H54 (cell line): ENCODE measurements at regions not wholly inside any gene's neighbourhood (a gene's known extent, or its start where the extent isn't known, plus 50 kb on each side); places are given as distances from the start of the nearest gene placed in this dataset.
A peak's percentile ranks its signal among the peaks of the same experiment; 100 is the strongest.
"Not testable (repeated sequence)": the region's sequence is repeated elsewhere in the genome, so short reads cannot be mapped to it uniquely, and the experiment has no call there.

Experiments used
- DNase-seq: peaks from one replicate; pipeline ENCODE4 v3.0.0; 2011; ENCODE audit warnings: low spot score, mixed read lengths; ENCODE audit not compliant: insufficient read length
- FAIRE-seq: peaks from 3 replicates; lab custom pipeline; 2011; peaks lifted over from hg19 to GRCh38; lab: Jason Lieb, UNC
- POLR2A ChIP-seq: IDR thresholded peaks from 2 replicates; pipeline ENCODE4 v1.6.1; 2011; ENCODE audit warnings: low read depth, mild to moderate bottlenecking, low read length

DNA sequence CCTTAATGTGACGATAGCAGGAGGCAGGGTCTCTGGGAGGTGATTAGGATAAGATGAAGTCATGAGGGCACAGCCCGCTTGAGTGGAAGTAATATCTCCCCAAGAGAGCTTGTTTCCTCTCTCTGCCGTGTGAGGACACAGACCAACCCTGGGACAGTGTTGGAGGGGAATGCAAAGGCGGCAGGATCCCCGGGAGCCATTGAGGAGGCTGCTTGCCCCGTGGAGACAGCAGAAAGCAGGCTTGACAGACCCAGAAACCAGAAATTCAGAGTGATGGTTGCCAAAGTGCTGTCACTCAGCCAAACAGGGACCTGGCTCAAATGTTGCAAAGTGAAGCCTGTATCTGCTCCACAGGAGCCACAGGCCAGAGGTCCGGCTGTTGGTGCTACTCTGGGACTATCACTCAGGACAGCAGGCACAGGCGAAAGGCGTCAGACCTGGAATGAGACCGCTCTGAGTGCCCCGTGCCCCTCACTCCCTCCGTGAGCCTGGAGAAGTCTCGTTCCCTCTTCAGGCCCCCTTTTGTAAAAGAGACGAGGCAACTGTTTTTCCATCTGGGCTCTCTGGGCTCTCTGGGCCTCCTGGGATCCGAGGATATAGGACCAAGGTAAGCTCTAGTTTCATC, 96.6 kb upstream of the VANGL1 start:
- FAIRE-seq = no peak
- TF ChIP-seq POLR2A = no peak
- DNase-seq = no peak

DNA sequence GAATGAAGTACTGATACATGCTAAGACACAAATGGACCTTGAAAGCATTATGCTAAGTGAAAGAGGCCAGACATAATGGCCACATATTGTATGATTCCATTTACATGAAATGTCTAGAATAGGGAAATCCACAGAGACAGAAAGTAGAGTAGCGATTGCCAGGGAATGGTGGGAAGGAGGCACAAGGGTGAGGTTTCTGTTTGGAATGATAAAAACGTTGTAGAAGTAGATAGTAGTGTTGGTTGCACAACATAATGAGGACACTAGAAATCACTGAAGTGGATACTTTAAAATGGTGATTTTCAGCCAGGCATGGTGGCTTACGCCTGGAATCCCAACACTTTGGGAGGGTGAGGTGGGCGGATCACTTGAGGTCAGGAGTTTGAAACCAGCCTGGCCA, 97.6 kb upstream of the VANGL1 start:
- DNase-seq (no peak), FAIRE-seq (no peak)
- no peak for TF ChIP-seq POLR2A

DNA sequence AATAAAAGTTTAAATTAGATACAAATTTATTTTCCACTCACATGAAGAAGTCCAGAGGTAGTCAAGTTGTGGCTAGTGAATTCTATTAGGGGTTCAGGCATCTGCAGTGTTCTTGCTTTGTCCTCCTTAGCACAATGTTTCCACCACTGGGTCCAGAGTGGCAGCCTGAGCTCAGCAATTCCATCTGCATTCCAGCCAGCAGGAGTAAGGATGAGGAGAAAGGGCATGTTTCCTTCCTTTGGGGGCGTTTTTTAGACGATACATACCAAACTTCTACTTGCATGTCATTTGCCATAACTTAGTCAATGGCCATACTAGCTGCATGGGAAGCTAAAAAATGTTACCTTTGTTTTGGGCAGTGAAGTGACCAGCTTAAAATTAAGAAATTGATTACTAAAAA, 98.5 kb upstream of the VANGL1 start:
- TF ChIP-seq POLR2A = no peak

DNA sequence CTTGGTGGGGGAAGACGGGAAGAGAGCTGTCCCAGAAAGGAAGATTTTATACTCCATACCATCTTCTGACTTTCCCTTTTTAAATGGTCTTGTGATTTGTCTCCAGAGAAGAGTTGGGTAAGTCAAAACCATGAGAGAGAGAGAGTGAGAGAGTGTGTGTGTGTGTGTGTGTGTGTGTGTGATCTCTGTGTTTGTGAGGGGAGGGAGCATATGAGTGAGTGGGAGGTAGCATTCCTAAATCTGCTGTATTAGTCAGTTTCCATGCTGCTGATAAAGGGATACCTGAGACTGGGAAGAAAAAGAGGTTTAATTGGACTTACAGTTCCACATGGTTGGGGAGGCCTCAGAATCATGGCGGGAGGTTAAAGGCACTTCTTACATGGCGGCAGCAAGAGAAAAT, 102.0 kb upstream of the VANGL1 start:
- FAIRE-seq = no peak
- TF ChIP-seq POLR2A = no peak

More for the DNA sequence above, 98.5 kb upstream of the VANGL1 start:
- FAIRE-seq = no peak
- no peak for DNase-seq

DNA sequence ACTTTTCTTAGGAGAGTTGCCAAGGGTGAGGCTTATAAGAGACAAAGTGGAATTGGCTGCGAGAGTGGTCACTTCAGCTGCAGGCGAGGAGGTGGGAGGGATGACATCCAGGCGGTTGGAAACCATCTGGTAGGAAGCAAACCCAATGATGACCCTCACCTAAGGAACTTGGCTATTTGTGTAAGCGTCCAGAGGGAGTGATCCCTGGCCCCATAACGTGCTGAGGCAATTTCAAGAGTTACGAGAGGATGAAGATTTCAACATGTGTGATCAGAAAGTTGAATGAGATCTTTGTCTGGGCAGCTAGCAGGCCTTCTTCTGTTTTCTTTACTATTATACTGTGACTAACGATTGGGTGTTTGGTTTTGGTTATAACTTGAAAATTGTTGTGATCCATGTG, 102.7 kb upstream of the VANGL1 start:
- TF ChIP-seq POLR2A = no peak
- DNase-seq = no peak
- FAIRE-seq = no peak

More for the DNA sequence above, 102.0 kb upstream of the VANGL1 start:
- DNase-seq = no peak

DNA sequence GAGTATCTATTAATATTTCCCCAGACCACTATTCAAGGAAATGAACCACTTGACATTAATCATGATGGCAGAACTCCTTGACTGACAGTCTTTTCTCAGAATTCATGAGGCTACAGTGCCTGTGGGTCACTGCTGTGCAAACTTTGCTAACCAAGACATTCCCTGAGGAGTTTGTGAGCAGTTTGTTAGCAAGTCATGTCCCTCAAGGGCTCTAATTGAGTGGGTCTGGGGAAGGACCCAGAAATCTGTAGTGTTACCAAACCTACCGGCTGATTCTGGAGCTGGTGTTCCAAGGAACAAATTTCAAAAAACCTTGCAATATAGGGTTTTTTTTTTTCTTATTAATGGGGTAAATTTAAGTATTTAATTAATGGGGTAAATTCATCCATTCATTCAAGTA, 103.2 kb upstream of the VANGL1 start:
- DNase-seq (no peak), FAIRE-seq (no peak)
- TF ChIP-seq POLR2A = no peak

DNA sequence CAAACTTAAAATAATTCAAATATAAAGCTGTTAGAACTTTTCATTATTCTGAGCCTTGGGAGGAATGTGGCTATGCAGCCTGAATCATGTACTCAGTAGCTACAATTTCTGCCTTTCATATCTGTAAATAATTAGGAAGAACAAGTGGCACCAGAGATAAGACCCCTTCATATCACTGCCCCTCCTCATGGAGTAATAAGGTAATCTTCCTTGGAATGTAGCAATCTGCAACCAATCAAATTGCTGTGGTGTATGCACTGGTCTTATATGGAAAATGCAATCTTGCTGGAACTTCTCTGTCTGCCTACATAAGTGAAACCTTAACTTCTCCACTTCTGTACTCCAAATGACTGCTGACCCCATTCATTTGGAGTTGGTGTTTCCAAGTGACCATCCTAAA, 104.4 kb upstream of the VANGL1 start:
- DNase-seq (no peak), FAIRE-seq (no peak)
- no peak for TF ChIP-seq POLR2A

DNA sequence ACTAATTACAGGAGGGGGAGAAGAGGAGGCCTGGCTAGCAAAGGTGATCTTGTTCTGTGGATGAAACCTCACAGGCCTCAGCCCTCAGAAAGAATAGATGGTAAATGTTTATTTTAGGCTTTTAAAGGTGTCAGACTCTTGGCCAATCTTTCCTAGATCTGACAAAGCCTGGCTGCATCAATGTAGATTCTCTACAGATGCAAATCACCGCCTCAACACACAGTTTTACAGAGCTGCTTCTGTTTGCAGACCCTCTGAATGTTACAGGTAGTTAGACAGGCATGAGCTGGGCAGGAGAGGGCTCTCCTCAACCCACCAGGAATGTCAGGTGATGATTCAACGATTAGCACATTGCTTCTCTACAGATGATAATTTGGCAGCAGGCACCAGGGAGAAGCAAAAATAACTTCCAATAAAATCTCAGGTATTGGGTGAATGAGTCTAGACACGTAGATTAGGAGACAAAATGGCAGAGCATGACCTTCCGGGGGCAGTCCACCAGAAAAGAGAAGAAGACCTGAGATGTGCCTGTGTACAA, 105.4 kb upstream of the VANGL1 start:
- DNase-seq (no peak), FAIRE-seq (no peak)
- TF ChIP-seq POLR2A = no peak

DNA sequence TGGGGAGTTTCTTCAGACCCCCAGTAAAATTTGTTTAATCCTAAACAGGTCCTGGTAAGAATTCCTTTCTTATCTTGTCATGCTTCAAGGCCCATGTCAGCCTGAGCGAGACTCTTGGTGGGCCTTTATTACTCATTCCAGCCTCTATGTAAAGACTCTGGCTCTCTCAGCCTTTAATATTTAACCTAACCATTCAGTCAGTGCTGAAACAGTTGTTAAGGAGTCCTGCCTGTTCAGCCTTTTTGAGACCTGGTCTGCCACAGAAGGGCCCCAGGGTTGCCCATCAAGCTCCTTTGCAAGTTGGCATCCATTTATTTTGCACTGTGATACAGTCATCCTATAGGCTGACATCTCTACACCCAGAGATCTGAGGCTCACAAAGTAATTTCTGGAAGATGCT, 107.7 kb upstream of the VANGL1 start:
- TF ChIP-seq POLR2A = no peak
- DNase-seq (no peak), FAIRE-seq (no peak)

DNA sequence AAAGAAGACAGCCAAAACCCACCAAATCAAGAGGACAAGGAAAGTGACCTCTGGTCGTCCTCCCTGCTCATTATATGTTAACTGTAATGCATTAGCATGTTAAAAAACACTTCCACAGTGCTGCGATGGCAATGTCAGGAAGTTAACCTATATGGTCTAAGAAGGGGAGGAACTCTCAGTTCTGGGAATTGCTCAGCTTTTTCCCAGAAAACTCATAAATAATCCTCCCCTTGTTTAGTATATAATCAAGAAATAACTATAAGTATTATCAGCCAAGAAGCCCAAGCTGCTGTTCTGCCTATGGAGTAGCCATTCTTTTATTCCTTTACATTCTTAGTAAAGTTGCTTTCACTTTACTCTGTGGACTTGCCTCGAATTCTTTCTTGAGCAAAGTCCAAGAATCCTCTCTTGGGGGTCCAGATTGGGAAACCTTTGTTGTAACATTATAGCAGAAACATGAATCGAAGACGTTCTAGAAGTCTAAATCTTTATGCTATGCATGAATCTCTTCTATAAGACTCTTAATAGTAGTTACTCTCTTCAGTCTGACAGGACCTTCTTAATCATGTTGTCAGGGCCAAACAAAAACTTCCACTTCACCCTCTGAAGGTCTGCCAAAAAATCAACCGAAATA, 110.0 kb upstream of the VANGL1 start:
- TF ChIP-seq POLR2A = no peak
- no peak for FAIRE-seq
- DNase-seq = no peak

DNA sequence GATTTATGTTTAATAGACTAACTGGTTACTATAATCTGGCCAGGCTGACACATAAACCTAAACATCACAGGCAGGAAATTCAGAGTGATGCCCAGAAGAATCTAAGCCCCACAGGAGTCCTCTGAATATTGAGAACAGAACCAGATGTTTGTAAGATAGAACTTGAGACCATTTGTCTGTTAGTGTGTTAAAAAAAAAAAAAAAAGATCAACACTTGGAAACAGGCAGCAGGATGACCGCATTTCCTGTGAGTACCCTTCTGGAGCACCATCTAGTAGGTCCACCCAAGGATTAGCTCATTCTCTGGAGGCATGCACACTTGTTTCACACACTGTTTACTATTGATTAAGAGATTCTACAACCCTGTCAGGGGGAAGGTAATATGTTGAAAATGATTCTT, 111.4 kb upstream of the VANGL1 start:
- DNase-seq (no peak), FAIRE-seq (peak; percentile 53)
- no peak for TF ChIP-seq POLR2A

DNA sequence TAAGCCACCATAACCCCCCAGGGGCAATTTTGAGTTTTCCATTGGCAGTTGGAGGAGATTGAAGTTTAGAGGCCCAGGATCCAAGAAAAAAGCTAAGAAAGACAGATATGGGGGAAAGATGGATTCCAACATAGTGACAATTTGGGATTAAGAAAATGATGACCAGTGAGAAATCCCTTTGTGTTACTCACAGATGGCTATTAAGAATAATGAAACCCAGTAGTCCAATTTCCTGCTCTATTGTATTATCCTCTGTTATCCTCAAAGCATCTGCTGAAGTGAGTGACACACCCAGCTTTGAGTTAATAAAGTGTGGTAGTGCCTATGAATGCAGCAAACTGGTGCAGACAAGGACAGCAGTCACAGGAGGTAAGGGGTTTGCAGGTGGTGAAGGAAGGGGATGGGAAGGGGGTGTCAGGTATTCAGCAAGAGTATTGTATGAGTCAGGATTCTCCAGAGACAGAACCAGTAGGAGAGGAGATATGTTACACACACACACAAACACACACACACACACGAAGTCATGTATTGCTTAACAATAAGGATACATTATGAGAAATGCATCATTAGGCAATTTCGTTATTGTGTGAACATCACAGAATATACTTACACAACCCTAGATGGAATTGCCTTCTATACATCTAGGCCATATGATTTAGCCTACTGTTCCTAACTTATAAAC, 112.4 kb upstream of the VANGL1 start:
- no peak for TF ChIP-seq POLR2A
- no peak for DNase-seq
- FAIRE-seq = peak; percentile 88

DNA sequence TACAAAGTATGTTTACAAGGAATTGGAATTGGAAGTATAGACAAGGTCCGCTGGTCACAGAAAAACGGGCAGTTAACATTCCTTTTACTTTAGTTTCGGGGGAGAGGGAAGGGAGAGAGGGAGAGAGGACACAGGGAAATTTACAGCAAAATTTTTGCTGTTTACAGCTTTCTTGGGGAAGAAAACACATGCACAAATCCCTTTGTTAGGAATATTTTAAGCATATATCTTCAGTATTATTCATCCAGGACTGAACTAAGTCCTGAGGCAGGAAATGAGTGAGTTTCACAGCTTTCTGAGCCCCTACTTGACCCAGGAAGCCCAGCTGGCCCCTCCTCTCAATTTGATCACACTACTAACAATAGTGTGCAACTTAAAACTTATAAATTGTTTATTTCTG, 113.4 kb upstream of the VANGL1 start:
- not testable (repeated sequence) for DNase-seq, FAIRE-seq

DNA sequence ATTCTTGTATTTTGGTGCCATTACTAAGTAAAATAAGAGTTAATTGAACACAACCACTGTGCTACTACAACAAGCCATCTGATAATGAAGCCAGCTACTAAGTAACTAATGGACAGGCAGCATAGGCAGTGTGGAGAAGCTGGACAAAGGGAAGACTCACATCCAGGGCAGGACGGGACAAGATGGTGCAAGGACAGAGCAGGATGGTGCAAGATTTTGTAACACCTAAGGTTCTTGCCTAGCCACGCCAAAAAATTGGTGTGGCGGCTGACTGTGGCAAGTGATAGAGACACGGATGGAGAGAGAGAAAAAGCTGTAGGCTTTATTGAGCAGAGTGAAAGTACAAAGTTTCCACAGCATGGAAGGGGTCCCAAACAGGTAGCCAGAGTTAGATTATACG, 114.0 kb upstream of the VANGL1 start:
- FAIRE-seq (no peak), DNase-seq (no peak)
- TF ChIP-seq POLR2A = no peak
